Tibial nerve (tissue), 4 donors: ENCODE measurements at regions not wholly inside any gene's neighbourhood (a gene's known extent, or its start where the extent isn't known, plus 50 kb on each side); places are given as distances from the start of the nearest gene placed in this dataset.

Source experiments
- DNase-seq, 2 donors: peaks; one replicate each; pipeline ENCODE4 v3.0.0-alpha.2; 2019; ENCODE audit warnings: low spot score in 2 of 2
- H3K27ac ChIP-seq, 4 donors: fragments of 200-600 bp; sonication (generic) in 3 of 4; one replicate each; pipeline ENCODE4 v1.5.1; 2017 to 2019; ENCODE audit warnings: mild to moderate bottlenecking in 1 of 4
- H3K27me3 ChIP-seq, 2 donors: fragments of 200-600 bp; sonication (generic) in 1 of 2; one replicate each; pipeline versions ENCODE4 v1.5.1 to v1.6.0; 2017 to 2019
- H3K36me3 ChIP-seq, 3 donors: fragments of 200-600 bp; sonication (generic); one replicate each; pipeline ENCODE4 v1.5.1; 2018 to 2019
- H3K4me1 ChIP-seq, 4 donors: fragments of 200-600 bp; sonication (generic) in 3 of 4; one replicate each; pipeline ENCODE4 v1.5.1; 2017 to 2019
- H3K4me3 ChIP-seq, 4 donors: fragments of 200-600 bp; sonication (generic) in 3 of 4; one replicate each; pipeline ENCODE4 v1.5.1; 2017 to 2019; ENCODE audit warnings: mild to moderate bottlenecking in 1 of 4, moderate library complexity in 1 of 4
- H3K9me3 ChIP-seq, 4 donors: fragments of 200-600 bp; sonication (generic) in 3 of 4; one replicate each; pipeline ENCODE4 v1.5.1; 2017 to 2019
- EP300 ChIP-seq, 2 donors: sonication (generic); formaldehyde crosslinking; IDR thresholded peaks; one replicate each; pipeline ENCODE4 v1.6.1; 2017; ENCODE audit warnings: antibody characterized with exemption in 2 of 2, mild to moderate bottlenecking in 1 of 2
- POLR2A ChIP-seq, 2 donors: fragments of 450-650 bp; IDR thresholded peaks; one replicate each; pipeline ENCODE4 v1.6.1; 2017; ENCODE audit warnings: antibody characterized with exemption in 2 of 2, mild to moderate bottlenecking in 2 of 2, moderate library complexity in 2 of 2
- WGBS, 2 donors: methylation state at CpG; one replicate each; pipeline ENCODE4 v1.1.5; 2018; 5-methylcytosine and 5-hydroxymethylcytosine counted together
- TF ChIP-seq, protein P1 (sequence below), 5 experiments: fragments of 200-600 bp in 3 of 5; fragments of 450-650 bp in 2 of 5; sonication (generic) in 3 of 5; IDR thresholded peaks; one replicate each; pipeline ENCODE4 v1.5.1; 2016 to 2019; ENCODE audit warnings: antibody characterized with exemption in 5 of 5, mild to moderate bottlenecking in 3 of 5, moderate library complexity in 2 of 5

DNA sequence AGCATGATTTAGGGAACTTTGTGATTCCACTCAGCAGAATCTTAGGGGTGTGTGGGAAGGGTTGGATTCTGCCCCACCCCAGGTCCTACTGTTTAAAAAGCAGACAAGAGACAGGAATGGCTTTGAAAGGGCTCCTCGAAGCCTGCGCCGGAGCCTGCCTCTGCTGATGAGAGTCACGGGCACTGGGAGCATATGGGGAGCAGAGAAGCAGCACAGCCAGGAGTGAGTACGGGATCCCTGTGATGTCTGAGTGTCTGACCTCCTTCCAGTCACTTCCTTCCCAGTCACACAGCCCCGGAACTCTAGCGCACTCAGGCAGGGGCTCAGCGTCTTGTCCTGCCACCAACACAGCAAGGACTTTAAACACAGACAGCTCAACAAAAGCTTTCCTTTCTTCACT lies 514.9 kb upstream of the DPP6 start:
- H3K27me3 ChIP-seq = no peaks in the 10 kb centered on the region
- WGBS, 2 donors = 60 to 64% methylated on average over 8 of the region's 8 CpGs
- no peak overlapping the region for H3K27ac ChIP-seq
- no peak for DNase-seq
- H3K4me1 ChIP-seq = no peaks in the 10 kb centered on the region
- H3K4me3 ChIP-seq = no peak overlapping the region
- TF ChIP-seq EP300 (IDR thresholded peaks at IDR 0.05) (no peak), POLR2A (IDR thresholded peaks at IDR 0.05) (no peak)
- TF ChIP-seq, protein P1, sequence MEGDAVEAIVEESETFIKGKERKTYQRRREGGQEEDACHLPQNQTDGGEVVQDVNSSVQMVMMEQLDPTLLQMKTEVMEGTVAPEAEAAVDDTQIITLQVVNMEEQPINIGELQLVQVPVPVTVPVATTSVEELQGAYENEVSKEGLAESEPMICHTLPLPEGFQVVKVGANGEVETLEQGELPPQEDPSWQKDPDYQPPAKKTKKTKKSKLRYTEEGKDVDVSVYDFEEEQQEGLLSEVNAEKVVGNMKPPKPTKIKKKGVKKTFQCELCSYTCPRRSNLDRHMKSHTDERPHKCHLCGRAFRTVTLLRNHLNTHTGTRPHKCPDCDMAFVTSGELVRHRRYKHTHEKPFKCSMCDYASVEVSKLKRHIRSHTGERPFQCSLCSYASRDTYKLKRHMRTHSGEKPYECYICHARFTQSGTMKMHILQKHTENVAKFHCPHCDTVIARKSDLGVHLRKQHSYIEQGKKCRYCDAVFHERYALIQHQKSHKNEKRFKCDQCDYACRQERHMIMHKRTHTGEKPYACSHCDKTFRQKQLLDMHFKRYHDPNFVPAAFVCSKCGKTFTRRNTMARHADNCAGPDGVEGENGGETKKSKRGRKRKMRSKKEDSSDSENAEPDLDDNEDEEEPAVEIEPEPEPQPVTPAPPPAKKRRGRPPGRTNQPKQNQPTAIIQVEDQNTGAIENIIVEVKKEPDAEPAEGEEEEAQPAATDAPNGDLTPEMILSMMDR (IDR thresholded peaks at IDR 0.05) = no peak
- H3K9me3 ChIP-seq = no peaks in the 10 kb centered on the region
- no peaks in the 10 kb centered on the region for H3K36me3 ChIP-seq

DNA sequence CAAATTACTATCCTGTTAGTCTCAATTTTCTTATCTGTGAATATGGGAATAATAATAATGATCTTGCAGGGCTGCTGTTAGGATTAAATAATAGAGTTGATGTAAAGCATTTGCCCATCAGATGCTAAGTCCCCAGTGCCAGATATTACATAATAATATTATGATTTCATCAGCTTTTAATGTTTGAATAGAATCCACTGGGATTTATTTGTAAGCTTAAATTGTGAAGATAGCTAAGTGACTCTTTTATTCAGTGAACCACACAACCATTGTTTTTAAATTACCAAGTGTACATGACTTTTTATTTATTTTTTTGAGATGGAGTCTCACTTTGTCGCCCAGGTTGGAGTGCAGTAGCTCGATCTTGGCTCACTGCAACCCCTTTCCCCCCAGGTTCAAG lies 510.3 kb upstream of the DPP6 start:
- H3K27ac ChIP-seq = no peak overlapping the region
- no peak for TF ChIP-seq POLR2A (IDR thresholded peaks at IDR 0.05)
- no peak for TF ChIP-seq EP300 (IDR thresholded peaks at IDR 0.05)
- TF ChIP-seq, protein P1 (IDR thresholded peaks at IDR 0.05) = no peak
- H3K36me3 ChIP-seq = no peaks in the 10 kb centered on the region
- H3K4me3 ChIP-seq = no peak overlapping the region
- 78 to 80% methylated on average over 2 of the region's 2 CpGs for WGBS, 2 donors
- no peak for DNase-seq
- no peaks in the 10 kb centered on the region for H3K4me1 ChIP-seq
- H3K27me3 ChIP-seq = no peaks in the 10 kb centered on the region
- no peaks in the 10 kb centered on the region for H3K9me3 ChIP-seq

DNA sequence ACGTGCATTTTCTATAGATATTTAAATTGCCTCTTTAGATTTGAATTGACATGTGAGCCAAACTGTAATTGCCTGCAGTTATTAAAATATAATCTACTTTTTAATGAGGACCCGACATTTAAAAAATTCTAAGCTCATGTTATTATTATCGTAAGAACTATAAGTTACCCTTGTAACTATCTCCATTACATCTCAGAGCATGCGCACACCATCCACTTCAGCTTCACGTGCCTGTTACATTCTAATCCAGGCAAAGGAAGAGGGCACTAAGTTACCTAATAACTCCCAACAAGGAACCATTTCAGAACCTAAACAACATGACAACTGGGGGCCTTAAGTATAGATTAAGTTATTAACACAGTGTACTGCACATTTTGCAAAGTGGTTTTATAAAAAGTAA lies 509.0 kb upstream of the DPP6 start:
- H3K9me3 ChIP-seq = no peaks in the 10 kb centered on the region
- no peaks in the 10 kb centered on the region for H3K4me1 ChIP-seq
- H3K27me3 ChIP-seq = no peaks in the 10 kb centered on the region
- no peak overlapping the region for H3K4me3 ChIP-seq
- no peaks in the 10 kb centered on the region for H3K36me3 ChIP-seq
- TF ChIP-seq POLR2A (IDR thresholded peaks at IDR 0.05) (no peak), EP300 (IDR thresholded peaks at IDR 0.05) (no peak)
- TF ChIP-seq, protein P1 (IDR thresholded peaks at IDR 0.05) = no peak
- no peak overlapping the region for H3K27ac ChIP-seq
- WGBS, 2 donors = 91 to 92% methylated on average over 5 of the region's 5 CpGs
- no peak for DNase-seq

DNA sequence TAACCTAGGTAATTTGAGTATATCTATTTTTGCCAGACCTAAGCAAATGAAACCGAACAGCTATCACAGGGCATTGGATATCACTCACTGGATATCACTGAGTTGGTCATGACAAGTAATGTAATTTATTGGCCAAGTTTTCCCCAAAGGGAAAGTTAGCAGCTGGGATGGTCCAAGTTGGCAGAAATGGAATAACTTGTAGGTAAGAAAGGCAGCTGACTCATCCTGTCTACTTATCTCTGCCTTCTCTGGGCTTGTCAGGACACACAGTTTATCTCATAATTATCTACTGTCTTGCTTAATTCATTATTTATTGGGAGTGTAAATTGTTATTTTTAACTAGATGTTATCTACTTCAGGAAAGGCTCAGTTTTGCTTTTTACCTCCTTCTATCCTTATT lies 502.0 kb upstream of the DPP6 start:
- TF ChIP-seq EP300 (IDR thresholded peaks at IDR 0.05) (no peak), POLR2A (IDR thresholded peaks at IDR 0.05) (no peak)
- TF ChIP-seq, protein P1 (IDR thresholded peaks at IDR 0.05) = no peak
- no peaks in the 10 kb centered on the region for H3K9me3 ChIP-seq
- no peak overlapping the region for H3K4me3 ChIP-seq
- H3K27ac ChIP-seq = no peak overlapping the region
- 43 to 86% methylated on average over 1 of the region's 1 CpG for WGBS, 2 donors
- no peak for DNase-seq
- H3K36me3 ChIP-seq = no peaks in the 10 kb centered on the region
- no peaks in the 10 kb centered on the region for H3K4me1 ChIP-seq
- H3K27me3 ChIP-seq = no peaks in the 10 kb centered on the region

DNA sequence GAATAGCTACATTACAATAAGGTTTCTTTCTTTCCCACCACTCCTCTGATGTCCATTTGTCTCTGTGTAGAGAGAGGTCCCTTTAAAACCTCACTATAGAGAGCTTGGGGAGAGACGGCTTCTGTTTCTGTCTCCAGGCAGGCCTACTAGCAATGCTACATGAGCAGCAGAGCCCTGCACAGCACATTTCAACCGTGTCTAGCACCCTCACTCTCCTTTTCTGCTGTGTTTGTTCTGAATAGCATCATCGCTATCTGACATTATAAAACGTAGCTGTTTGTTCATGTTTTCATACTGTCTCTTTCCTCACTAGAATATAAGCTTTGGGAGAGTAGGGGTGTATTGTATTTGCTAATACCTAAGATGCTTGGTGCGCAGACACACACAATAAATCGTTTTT lies 487.8 kb upstream of the DPP6 start:
- H3K36me3 ChIP-seq = no peaks in the 10 kb centered on the region
- no peaks in the 10 kb centered on the region for H3K27me3 ChIP-seq
- TF ChIP-seq POLR2A (IDR thresholded peaks at IDR 0.05) = no peak
- no peak for TF ChIP-seq EP300 (IDR thresholded peaks at IDR 0.05)
- TF ChIP-seq, protein P1 (IDR thresholded peaks at IDR 0.05) = no peak
- WGBS, 2 donors = 47% methylated on average over 6 of the region's 6 CpGs
- H3K27ac ChIP-seq = no peak overlapping the region
- DNase-seq = no peak
- no peaks in the 10 kb centered on the region for H3K4me1 ChIP-seq
- peaks cover 0 to 10% (median 0%) of the 10 kb centered on the region in 4 donors for H3K9me3 ChIP-seq
- H3K4me3 ChIP-seq = no peak overlapping the region
